ENCODE measurements at regions not wholly inside any gene's neighbourhood (a gene's known extent, or its start where the extent isn't known, plus 50 kb on each side); places are given as distances from the start of the nearest gene placed in this dataset.
A peak's percentile ranks its signal among the peaks of the same experiment; 100 is the strongest.

DNA sequence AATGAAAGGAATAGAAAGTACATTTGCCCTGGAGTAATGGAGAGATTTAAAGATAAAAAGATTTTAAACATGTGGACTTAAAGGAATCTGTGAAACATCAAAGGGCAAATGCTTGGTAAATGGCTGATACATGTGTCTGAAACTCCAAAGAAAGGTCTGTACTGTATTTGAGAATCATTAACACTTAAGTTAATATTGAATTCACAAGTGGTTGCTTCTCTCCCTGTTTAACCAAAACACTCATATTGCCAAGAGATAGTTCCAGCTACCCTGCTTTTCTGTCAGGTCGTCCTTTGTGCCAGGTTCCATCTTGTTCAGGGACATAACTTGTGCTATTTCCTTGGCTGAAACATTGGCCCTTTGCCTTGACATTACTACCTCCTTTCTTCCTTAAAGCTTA lies 171.3 kb upstream of the HS3ST5 start:
- no peaks in the 10 kb centered on the region for H3K36me3 Mint-ChIP-seq
- no peak for TF ChIP-seq CTCF (IDR thresholded peaks at IDR 0.05)
- no peak for TF ChIP-seq EZH2 (IDR thresholded peaks at IDR 0.05)
- no peak for TF ChIP-seq EZH2phosphoT487 (IDR thresholded peaks at IDR 0.05)
- Histone ChIP-seq H3K4me1 (no peaks in the 10 kb centered on the region), H3K79me2 (ENCODE audit: low read depth) (no peaks in the 10 kb centered on the region), H3K4me3 (no peak overlapping the region), H3K27ac (no peak overlapping the region), H3K36me3 (no peaks in the 10 kb centered on the region), H3F3A (ENCODE audit: low read depth) (no peaks in the 10 kb centered on the region), H2AFZ (replicated peaks) (no peak overlapping the region), H3K4me2 (no peak overlapping the region), H3K9ac (no peak overlapping the region), H3K9me3 (ENCODE audit: low read depth) (no peaks in the 10 kb centered on the region), H4K20me1 (ENCODE audit: low read depth) (no peaks in the 10 kb centered on the region), H3K27me3 (no peaks in the 10 kb centered on the region)
- H3K4me1 Mint-ChIP-seq, result no peaks in the 10 kb centered on the region
- no peaks in the 10 kb centered on the region for H3K27me3 Mint-ChIP-seq (ENCODE audit: insufficient read depth, low read depth)
- DNase-seq (ENCODE audit: low spot score), result no peak
- no peak overlapping the region for H3K4me3 Mint-ChIP-seq
- H3K27ac Mint-ChIP-seq, result no peak overlapping the region
- no peaks in the 10 kb centered on the region for H3K9me3 Mint-ChIP-seq

DNA sequence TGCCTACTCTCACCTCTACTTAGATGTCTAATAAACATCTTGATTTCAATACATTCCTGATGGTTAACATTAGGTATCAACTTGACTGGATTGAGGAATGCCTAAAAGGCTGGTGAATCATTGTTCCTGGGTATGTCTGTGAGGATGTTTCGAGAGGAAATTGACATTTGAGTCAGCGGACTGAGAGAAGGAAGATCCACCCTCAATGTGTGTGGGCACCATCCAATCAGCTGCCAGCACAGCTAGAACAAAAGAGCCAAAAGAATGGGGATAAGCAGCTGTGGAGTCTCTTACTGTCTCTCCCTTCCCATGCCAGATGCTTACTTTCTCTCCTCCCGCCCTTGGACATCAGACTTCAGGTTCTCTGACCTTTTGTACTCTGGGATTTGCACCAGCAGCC lies 128.6 kb upstream of the HS3ST5 start:
- Histone ChIP-seq H3K9me3 (ENCODE audit: low read depth) (no peaks in the 10 kb centered on the region), H3K4me2 (no peak overlapping the region), H3F3A (ENCODE audit: low read depth) (no peaks in the 10 kb centered on the region), H3K27ac (no peak overlapping the region), H3K4me1 (no peaks in the 10 kb centered on the region), H3K27me3 (no peaks in the 10 kb centered on the region), H3K4me3 (no peak overlapping the region), H2AFZ (replicated peaks) (no peak overlapping the region), H3K79me2 (ENCODE audit: low read depth) (no peaks in the 10 kb centered on the region), H4K20me1 (ENCODE audit: low read depth) (no peaks in the 10 kb centered on the region), H3K36me3 (no peaks in the 10 kb centered on the region), H3K9ac (no peak overlapping the region)
- TF ChIP-seq EZH2 (IDR thresholded peaks at IDR 0.05) (no peak), EZH2phosphoT487 (IDR thresholded peaks at IDR 0.05) (no peak)
- Mint-ChIP-seq H3K4me3 (no peak overlapping the region), H3K36me3 (no peaks in the 10 kb centered on the region), H3K27me3 (ENCODE audit: insufficient read depth, low read depth) (no peaks in the 10 kb centered on the region), H3K9me3 (no peaks in the 10 kb centered on the region), H3K4me1 (peaks cover 2% of the 10 kb centered on the region), H3K27ac (no peak overlapping the region)
- DNase-seq (ENCODE audit: low spot score), result peak; percentile 11

DNA sequence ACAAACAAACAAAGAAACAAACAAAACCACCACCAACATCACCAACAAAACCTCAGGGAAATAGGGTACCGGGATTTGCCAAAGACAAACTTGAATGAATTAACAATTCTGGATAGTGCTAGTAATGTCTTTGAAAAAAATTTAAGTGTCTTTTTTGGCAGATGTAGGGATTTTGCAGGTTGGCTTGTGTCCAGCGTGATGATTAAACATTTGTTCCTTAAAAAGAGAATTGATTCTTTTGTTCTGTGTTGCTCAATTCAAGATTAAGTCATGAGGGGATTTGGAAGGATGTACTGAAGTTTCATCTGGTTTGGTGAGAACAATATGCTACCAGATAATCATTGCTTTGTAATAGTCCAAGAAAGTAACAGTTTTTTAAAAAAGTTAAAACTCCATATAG lies 125.1 kb upstream of the HS3ST5 start:
- Histone ChIP-seq H3K4me2 (no peak overlapping the region), H3K4me3 (no peak overlapping the region), H3K27ac (no peak overlapping the region), H3K36me3 (no peaks in the 10 kb centered on the region), H3F3A (ENCODE audit: low read depth) (no peaks in the 10 kb centered on the region), H2AFZ (replicated peaks) (no peak overlapping the region), H3K79me2 (ENCODE audit: low read depth) (no peaks in the 10 kb centered on the region), H4K20me1 (ENCODE audit: low read depth) (no peaks in the 10 kb centered on the region), H3K9me3 (ENCODE audit: low read depth) (no peaks in the 10 kb centered on the region), H3K27me3 (no peaks in the 10 kb centered on the region), H3K9ac (no peak overlapping the region), H3K4me1 (no peaks in the 10 kb centered on the region)
- Mint-ChIP-seq H3K27me3 (ENCODE audit: insufficient read depth, low read depth) (no peaks in the 10 kb centered on the region), H3K27ac (no peak overlapping the region), H3K4me3 (no peak overlapping the region), H3K4me1 (peaks cover 2% of the 10 kb centered on the region), H3K36me3 (no peaks in the 10 kb centered on the region), H3K9me3 (no peaks in the 10 kb centered on the region)
- TF ChIP-seq EZH2phosphoT487 (IDR thresholded peaks at IDR 0.05), result no peak
- no peak for TF ChIP-seq CTCF (IDR thresholded peaks at IDR 0.05)
- no peak for TF ChIP-seq EZH2 (IDR thresholded peaks at IDR 0.05)
- DNase-seq (ENCODE audit: low spot score), result no peak

GRCh38 chr6:114465511-114465910 lies 122.7 kb upstream of the HS3ST5 start:
- Histone ChIP-seq H3K4me2 (no peak overlapping the region), H3K36me3 (no peaks in the 10 kb centered on the region), H3K9me3 (ENCODE audit: low read depth) (no peaks in the 10 kb centered on the region), H3K4me3 (no peak overlapping the region), H3K4me1 (no peaks in the 10 kb centered on the region), H3K27me3 (no peaks in the 10 kb centered on the region), H3F3A (ENCODE audit: low read depth) (no peaks in the 10 kb centered on the region), H3K9ac (no peak overlapping the region), H4K20me1 (ENCODE audit: low read depth) (no peaks in the 10 kb centered on the region), H3K79me2 (ENCODE audit: low read depth) (no peaks in the 10 kb centered on the region), H2AFZ (replicated peaks) (no peak overlapping the region), H3K27ac (no peak overlapping the region)
- Mint-ChIP-seq H3K36me3 (no peaks in the 10 kb centered on the region), H3K27me3 (ENCODE audit: insufficient read depth, low read depth) (no peaks in the 10 kb centered on the region), H3K27ac (no peak overlapping the region), H3K4me3 (no peak overlapping the region), H3K9me3 (no peaks in the 10 kb centered on the region), H3K4me1 (no peaks in the 10 kb centered on the region)
- DNase-seq (ENCODE audit: low spot score), result no peak
- TF ChIP-seq CTCF (IDR thresholded peaks at IDR 0.05), result no peak
- TF ChIP-seq EZH2 (IDR thresholded peaks at IDR 0.05), result no peak
- no peak for TF ChIP-seq EZH2phosphoT487 (IDR thresholded peaks at IDR 0.05)

All from neural progenitor cell (in vitro differentiated cells).